GM19238 (cell line): ENCODE measurements at regions not wholly inside any gene's neighbourhood (a gene's known extent, or its start where the extent isn't known, plus 50 kb on each side); places are given as distances from the start of the nearest gene placed in this dataset.

Experiments used
- DNase-seq: peaks from one replicate; pipeline ENCODE4 v3.0.0; 2011; ENCODE audit warnings: low spot score; ENCODE audit not compliant: insufficient read length

DNA sequence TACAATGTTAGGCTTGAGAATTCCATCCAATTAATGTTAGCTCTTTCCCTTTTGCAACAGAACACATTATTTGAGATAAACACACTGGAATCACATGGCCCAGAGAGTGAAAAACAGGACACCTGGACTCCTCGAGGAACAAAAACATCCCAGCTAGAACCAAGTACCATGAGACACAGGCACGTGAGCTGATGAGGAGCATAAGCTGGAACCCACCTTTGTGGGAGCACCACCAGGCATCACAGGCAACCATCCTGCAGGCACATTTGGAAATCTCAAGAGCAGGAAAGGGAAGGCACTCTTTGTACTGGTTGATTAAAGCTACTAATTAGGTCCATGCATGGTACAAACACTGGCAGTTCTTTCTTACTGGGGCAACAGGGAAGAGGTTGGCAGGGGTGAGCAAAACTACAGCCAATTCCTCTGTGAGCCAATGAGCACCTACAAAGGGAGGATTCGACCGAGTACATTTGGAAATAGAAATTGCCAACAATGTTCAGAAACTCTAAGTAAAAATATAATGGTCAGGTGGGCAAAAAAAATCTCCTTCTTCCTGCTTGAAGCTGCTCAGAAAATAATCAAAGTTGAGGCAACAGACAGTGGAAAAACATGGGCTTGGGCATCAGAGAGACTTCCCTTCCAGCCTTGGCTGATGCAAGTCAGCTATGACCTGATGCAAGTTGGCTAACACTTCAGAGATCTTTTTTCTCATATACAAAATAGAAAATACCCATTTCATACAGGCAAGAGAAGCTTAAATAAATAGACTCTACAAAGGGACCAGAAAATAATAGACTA lies 216.7 kb downstream of the NUAK1 start:
- no peak for DNase-seq

DNA sequence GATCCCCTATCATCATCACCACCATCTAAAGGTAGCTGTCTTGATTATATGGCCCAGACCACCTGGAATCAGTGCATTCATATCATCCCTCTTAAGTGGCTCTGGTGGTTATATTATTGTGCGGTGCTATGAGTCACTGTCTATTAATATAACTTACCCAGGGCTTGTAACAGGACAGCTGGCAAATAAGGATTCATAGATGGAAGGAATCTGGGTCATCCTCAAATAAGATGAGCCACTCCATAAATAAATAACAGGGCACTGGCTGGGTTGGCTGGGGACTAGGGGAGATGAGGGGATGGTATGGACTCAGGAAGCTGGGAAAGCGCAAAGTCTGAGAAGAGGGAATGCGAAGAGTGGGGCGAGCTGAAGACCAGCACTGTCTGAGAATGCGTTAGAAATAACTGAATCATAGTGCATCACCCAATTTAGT lies 216.1 kb downstream of the NUAK1 start:
- DNase-seq, result no peak

GRCh38 chr12:105924526-105925208 lies 214.1 kb downstream of the NUAK1 start:
- no peak for DNase-seq

- no peak for DNase-seq
Observed at GRCh38 chr12:105927564-105927963, 211.2 kb downstream of the NUAK1 start.

DNA sequence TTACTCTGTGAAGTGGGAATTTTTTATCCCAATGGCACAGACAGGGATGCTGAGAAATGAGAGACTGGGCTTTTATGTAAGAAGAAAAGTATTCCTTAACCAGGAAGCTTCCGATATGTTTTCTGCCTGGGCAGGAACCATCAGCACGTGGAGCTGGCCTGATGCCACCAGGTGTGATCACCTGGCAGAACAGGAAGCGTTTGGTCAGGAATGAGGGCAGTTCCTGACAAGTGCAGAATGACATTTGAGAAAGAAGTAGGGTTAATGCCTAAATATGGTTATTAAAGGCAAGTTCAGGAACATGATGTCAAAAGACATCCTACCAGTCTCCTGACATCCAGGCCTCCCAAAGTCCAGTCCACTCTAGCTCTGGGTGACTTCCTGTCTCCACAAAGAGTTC lies 210.3 kb downstream of the NUAK1 start:
- no peak for DNase-seq

GRCh38 chr12:105929192-105929591 lies 209.6 kb downstream of the NUAK1 start:
- no peak for DNase-seq

- DNase-seq, result no peak
Observed at GRCh38 chr12:105930557-105931503, 207.9 kb downstream of the NUAK1 start.

DNA sequence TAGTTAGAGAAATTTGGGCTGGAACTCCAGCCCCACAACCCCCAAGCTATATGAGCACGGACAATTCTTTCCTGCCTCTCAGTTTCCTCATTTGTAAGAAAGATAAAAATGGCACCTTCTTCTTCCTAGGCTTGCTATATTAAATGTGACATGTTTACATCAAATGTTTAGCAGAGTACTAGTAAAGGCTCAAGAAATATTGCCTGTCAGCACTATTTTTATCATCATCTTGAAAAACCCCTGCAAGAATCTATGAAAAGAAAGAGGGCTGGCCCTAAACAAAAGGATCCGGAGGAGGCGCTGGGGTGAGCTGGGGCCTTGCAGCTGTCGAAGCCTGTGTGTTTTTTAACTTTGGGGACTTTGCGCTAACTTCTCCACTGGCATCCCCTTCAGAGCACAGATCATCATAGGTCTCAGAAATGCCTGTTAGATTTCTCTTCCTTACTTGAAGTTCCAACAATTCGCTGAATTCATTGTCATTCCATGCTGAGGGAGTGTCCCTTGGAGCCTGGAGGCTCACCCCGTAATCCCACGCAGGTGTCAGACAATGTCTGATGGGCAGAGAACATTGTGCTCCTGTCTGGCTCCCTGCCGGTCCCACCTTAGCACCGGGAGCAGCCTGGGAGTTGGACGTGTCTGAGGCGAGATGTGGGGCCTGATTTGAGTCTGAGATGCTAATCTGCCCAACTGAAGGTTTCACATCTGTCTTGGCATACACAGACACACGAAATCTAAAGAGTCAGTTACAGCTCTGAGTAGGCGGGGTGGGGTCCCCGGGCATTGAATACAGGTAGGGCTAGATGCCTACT lies 206.8 kb downstream of the NUAK1 start:
- no peak for DNase-seq

DNA sequence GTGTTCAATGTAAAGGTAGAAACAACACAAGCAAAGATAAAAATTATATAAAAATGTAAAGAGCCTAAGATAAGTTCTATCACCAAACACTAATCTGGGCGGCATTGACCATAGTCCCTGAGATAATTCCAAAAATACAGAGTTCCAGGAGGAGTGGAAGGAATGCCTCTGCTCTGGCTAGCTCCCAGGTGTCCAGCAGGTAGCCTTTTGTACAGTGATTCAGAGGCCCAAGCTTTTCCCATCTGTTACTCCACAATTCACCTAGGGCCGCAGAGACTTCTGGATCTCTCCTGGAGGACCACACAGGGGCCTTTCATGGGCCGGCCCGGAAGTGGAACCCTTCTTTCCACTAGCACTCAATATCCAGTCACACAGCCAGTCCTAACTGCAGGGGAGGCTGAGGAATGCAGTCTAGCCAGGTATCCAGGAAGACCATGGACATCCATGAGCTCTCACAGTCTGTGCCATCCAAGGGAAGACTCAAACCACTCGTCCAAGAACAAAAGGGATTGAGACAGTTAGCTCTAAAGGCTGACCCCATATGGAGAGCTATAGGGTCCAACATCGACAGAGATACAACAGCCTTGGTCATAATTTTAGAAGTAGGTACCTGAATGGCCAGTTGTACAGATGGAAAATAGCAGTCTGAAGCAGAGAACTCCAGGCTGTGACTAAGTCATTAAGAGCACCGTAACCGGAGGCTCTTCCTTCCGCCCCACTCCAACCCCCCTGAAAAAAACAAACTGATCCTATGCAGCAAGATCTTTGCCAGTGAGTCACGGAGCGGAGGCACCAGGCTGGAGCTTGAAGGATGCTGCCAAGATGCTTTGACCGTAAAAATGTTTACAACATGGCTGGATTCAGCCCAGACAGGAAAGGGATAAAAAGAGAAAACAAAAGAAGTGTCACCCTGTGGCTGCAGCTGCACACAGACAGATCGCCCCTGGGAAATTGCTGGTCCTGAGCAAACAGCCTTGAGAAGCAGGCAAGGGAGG lies 204.8 kb downstream of the NUAK1 start:
- DNase-seq, result no peak

DNA sequence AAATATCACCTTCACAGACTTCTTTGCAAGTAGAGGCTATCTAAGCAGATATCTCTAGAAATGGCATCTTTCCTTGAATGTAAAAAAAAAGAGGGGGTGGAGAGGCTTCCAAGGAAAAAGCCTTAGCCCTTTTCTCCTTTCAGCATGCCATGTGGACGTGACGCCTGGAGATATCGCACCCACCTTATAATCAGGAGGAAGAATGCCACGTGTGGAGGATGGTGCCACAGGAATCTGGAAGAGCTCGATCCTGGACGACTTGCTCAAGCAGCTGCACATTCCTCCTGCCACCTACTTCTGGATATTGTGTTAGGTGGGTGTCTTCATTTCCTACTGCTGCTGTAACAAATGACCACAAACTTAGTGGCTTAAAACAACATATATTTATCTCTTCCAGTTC lies 203.6 kb downstream of the NUAK1 start:
- DNase-seq, result no peak

DNA sequence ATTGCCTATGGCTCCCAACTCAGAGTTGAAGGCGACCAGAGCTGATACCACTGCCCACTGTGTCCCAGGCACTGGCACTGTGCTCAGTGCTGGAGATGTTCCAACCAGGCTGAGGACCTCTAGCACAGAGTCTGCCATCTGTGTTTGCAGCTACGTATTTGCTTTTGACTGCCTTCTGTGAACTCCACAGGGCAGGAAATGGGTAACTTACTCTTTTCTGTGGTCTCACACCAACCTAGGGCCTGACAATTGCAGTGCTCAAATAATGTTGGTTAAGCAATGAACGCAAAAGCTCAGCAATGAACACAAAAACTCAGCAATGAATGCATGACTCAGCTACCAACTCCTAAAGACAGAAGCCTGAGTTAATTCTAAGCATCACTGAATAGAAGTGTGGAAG lies 202.8 kb downstream of the NUAK1 start:
- DNase-seq, result no peak

- no peak for DNase-seq
Observed at GRCh38 chr12:105936496-105936895, 202.3 kb downstream of the NUAK1 start.

- no peak for DNase-seq
Observed at GRCh38 chr12:105937009-105937408, 201.7 kb downstream of the NUAK1 start.

- no peak for DNase-seq
Observed at GRCh38 chr12:105939181-105939721, 199.5 kb downstream of the NUAK1 start.

GRCh38 chr12:105942281-105942680 lies 196.5 kb downstream of the NUAK1 start:
- no peak for DNase-seq

- no peak for DNase-seq
Observed at GRCh38 chr12:105943525-105943924, 195.2 kb downstream of the NUAK1 start.

GRCh38 chr12:105944628-105945027 lies 194.1 kb downstream of the NUAK1 start:
- DNase-seq, result no peak

DNA sequence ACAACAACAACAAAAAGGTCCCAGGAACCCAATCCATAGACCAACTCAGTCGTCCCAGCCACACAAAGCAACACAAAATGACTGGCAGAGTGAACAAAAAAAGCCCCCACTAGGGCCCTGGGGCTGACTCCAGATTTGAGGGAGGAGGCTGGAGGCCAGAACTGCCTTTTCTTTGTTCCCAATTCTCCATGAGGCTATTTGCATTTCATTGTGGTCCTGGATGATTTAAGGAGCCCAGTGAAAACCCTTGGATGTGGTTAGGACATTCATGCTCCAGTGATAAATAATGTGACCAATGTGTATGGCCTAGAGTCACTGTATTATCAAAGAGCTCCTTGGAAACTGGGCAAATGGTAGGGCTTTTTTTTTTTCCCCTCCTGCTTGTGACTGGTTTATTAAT lies 192.9 kb downstream of the NUAK1 start:
- DNase-seq, result no peak

- no peak for DNase-seq
Observed at GRCh38 chr12:105946493-105946901, 192.3 kb downstream of the NUAK1 start.
